Tongue (tissue), 1 donor: ENCODE measurements at regions not wholly inside any gene's neighbourhood (a gene's known extent, or its start where the extent isn't known, plus 50 kb on each side); places are given as distances from the start of the nearest gene placed in this dataset.
"Not testable (repeated sequence)": the region's sequence is repeated elsewhere in the genome, so short reads cannot be mapped to it uniquely, and the experiment has no call there.

Experiments used
- DNase-seq: peaks from one replicate; pipeline ENCODE4 v3.0.0-alpha.2; 2015

DNA sequence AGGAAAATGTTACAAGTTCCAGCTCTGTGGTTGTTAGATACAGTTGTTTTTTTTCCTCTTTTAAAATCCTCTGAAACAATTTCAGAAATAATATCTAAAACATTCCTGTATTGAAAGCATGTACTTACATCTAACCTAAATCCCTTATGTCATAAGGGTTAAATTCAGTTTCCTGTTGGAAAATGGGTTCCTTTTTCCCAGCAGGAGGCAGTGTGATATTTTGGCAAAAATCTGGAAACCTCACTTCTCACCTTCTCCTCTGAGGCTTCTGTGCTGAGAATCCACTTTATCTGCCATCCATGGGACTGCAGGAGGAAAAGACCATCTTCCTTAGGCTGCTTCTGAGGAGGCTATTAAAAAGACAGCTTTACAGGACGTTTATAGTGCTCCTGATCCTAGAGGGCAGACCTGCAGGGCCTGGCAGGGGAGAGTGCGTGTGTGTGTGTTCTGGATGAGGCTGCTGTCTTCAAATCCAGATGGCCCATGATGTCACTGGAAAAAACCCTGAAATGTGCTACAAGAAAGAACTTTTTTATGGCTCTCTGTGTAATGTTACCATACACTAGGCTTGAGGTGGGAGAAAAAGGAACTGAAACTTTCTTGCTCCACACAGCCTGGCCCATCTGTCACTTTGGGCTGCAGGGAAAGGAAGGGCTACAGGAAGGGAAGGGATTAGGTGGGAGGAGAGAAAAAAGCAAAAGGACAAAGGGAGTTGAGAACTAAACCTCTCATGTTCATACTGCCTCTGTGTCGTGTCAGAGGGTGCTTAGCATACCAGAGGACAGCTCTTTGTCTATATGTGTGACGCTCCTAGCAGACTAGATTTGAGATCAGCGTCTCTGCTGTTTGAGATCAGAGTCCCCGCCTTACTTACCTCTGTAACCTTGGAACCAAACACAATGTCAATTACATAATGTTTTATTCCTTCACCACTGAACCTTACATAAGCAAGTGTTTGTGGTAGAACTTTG lies 379.2 kb upstream of the SPAG17 start:
- peak; percentile 64 for DNase-seq

DNA sequence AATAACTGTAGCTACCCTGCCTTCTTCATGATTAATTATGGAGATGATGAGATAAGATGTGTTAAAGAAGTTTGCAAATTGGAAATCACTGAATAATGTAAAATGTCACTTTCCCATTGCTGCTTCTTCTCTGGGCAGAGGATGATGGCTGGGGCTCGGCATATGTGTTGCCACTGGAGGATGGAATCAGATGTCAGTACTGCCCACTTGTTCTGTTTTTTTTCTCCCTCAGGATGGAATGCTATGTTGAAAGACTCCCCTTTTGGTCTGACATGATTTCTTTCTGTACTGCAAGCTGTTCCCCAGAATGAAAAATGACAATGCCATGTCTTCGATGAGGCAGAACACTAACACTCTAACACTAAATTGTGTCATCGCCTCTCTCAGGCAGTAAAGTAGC lies 373.9 kb upstream of the SPAG17 start:
- DNase-seq: no peak

DNA sequence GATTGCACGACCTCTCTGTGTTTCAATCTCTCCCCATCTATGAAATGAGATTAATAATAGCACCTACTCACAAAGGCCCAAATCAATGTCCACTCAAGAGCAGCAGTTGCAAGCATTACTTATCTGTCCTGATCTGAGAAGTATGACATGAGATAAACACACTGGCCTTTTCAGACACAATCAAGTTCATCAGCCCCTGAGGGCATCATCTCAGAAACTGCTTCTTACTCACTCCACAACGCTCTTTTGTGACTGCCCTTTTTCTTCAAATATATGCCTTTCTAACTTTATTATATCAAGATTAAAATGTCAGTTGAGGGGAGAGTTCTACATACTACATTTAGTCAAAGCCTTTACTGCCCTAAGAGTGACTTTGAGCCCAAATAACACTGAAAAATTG lies 371.9 kb upstream of the SPAG17 start:
- DNase-seq: no peak

DNA sequence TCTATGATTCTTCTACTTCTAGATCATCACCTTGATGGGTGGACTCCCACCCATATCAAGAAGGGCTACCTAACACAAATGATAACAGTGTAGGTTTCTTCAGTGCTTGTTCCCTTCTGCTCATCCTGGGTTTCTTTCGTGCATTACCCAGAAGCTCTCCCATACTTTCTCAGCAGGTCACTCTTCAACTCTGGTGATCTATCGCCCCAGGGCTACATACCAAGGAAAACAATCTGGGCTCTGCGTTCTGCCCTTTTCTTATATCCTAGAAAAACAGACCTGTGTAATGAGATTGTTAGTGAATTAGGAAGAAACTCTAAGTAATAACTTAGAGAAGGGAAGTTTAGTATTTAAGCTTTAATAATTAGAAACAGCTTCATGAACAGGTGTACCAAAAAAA lies 370.6 kb upstream of the SPAG17 start:
- no peak for DNase-seq

DNA sequence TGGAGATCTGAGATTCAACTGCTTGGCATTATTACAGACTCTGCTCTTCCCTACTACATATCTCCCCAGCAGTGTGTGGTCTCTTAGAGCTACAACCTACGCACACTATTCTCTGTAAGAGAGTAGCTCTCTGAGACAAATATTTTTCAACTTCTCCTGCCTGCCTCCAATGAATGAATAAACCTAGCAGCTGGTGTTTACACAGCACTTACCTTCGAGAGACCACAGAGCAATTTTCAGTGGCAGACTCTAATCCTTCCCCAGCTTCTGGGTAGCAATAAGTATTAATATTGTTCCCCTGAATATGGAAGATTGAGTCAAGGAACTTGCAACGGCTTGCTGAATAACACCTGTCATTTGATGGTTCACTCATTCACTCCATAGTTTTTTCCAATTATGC lies 350.9 kb upstream of the SPAG17 start:
- no peak for DNase-seq

DNA sequence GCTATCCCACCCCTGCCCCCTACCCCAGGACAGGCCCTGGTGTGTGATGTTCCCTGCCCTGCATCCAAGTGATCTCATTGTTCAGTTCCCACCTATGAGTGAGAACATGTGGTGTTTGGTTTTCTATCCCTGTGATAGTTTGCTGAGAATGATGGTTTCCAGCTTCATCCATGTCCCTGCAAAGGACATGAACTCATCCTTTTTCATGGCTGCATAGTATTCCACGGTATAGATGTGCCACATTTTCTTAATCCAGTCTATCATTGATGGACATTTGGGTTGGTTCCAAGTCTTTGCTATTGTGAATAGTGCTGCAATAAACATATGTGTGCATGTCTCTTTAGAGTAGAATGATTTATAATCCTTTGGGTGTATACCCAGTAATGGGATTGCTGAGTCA lies 326.9 kb upstream of the SPAG17 start:
- DNase-seq: not testable (repeated sequence)

DNA sequence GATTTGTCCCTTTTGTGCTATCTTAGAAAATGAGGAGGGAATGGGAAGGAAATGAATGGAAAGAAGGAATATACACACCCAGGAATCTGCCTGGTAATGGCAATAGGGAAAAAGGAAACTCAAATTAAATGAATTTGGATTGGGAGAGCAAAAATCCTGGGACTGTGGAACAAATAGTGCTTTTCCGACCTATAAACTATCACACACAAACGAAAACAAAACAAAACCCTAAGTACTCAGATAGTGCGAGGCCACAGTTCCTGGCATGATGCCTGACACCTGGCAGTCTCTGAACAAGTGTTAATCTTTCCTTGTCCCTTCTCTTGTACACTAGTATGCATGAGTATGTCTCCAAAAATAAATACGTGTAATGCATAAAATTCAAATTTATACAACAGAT lies 319.8 kb upstream of the SPAG17 start:
- DNase-seq: peak; percentile 91

DNA sequence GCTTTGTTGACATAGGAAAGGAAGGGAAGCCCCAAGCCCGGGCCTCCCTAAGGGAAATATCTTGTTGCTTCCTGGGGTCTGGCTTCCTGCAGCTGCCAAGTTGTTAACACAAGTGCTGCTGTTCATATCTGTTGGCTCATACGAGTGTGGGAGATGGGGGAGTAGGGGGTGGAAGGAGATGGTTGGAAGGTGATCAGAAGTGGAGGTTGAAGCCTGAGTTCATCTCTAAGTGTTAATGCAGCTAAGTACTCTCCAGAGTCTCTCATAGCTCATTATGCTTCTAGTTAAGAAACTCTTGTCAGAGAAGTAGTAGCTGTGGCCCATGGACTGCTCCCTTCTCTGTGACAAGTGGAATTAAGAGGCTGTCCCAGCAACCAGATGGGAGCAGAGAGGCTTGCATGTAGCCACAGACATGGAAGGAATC lies 319.2 kb upstream of the SPAG17 start:
- DNase-seq: peak; percentile 84

DNA sequence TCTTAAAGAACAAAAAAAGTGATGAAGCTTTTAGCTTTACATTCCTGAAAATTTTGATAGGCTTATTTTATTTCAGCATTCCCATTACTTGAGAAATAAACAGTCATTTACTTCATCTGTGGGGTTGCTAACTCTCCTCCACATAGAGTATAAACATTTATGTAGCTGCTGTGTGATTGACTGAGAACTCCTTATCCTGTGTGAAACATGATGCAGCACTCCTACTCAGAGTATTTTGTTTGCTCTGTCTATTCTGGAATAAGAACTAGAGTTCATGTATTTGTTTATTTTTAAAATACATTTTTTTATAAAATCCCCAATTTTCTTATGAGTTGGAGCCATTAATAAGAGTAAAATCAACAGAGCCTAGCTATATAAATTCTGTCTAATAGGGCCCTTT lies 318.7 kb upstream of the SPAG17 start:
- peak; percentile 24 for DNase-seq

DNA sequence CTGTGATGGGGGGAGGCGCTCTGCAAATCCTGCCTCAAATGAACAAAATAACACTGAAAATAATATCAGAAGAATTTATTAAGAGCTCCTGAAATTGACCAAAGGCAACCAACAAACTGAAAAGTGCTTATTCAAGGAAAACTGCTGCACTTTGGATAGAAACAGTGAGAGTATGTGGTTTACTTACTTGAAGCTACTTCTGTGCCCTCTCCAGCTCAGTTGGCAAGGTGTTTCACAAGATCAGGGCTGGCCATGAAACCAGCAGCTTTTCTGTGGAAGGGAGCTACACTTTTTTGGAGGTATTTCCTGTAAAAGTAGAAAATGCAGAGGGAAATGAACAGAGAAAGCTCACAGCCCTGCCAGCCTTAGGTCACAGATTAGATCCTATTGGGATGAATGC lies 310.0 kb upstream of the SPAG17 start:
- DNase-seq: no peak

DNA sequence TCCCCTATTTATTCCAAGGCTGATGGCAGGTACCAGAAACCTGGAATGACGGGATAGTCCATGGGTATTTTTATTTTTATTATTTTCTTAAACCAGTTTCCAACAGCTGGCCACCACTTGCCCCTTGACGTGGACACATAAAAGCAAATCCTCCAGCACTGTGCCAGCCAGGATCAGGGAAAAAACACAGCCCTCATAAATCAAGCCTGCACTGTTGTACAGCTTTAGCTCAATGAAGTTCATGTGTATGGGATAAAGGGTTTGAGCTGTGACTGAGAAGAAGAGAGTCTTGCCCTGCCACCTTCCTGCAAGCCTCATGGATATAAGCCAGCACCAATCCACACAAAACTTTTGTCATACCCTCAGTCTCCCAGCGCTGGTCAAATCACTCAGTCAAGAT lies 303.8 kb upstream of the SPAG17 start:
- DNase-seq: peak; percentile 24

DNA sequence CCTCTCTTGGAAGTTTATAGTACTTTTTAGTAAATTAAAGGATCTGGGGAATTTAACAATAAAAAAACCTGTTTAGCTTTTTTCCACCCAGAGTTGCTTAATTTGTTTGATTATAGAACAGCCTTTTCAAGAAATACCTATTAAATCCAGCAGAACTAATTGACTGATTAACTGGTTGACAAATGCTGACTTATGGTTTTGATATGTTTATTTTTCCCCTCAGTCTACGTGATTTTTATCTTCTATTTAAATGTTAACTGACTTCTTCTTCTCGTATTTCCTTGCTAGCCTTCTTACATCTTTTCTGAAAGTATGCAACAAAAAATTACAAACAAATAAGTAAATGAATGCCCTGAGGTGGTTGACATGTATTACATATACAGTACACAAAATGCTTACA lies 302.9 kb upstream of the SPAG17 start:
- peak; percentile 5 for DNase-seq

DNA sequence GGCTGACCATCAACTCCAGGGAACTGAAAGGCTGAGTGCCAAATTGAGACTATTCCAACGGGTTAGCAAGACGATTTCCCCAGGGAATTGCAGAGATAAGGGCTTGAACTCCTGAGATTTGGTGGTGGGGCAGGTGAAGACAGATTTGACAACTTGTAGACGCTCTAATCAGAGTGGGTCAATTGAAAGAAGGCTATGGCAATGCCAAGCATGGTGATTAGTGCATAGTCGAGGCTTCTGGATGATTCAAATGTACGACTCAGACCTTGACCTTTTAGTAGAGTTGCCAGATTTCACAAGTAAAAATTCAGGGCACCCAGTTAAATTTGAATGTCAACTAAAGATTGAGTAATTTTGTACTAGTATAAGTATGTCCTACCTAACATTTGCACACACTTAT lies 302.1 kb upstream of the SPAG17 start:
- DNase-seq: peak; percentile 7

DNA sequence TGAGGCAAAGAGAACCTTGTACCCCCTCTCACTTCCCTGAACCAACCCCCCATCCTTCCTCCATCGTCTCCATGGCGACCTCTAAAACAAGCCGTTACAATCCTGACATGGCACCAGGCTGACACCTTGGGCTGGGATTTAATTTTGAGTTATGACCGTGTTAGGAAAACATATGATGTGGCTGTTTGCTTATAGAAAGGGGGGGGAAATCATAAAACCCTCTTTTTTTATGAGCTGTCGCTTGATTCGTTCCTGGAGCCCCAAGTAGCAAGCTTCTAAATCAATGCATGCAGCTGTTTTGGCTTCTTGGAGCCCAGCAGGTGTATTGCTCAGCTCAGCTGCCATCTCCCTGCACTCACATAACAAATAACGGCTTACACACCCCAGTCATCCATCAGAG lies 301.2 kb upstream of the SPAG17 start:
- peak; percentile 77 for DNase-seq

DNA sequence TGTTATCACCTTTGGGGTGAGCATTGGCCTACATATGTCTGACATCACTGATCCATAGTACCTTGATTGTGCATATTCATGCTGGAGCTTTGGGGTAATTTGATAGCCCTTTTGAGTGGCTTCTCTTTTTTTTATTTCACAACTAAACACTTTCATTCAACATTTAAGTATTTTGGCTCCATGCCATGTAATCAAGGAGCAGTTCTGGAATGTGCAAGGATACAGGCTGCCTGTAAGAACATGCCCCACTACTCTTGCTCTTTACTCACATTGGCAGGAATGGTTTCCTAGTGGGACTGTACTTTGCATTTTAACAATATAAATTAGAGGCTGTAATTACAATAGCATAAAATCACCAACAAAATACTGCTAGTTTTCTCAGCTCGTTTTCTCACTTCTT lies 300.7 kb upstream of the SPAG17 start:
- peak; percentile 49 for DNase-seq

DNA sequence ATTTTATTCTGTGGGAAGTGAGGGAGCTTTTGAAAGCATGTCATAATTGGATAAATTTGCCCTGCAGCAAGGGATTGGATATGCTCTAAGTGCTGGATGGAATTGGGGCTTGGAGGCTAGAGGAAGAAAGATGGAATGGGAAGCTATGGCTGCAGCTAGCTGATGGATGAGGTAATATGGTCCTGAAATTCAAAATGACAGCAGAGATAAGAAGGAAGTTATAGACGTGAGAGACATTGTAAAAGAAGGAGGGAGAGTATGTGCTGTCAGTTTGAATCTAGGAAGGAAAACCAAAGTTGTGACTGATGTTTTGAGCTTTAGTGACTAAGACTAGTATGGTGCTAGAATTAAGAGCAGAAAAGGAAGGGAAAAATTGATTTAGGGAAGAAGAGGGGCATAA lies 299.9 kb upstream of the SPAG17 start:
- no peak for DNase-seq

DNA sequence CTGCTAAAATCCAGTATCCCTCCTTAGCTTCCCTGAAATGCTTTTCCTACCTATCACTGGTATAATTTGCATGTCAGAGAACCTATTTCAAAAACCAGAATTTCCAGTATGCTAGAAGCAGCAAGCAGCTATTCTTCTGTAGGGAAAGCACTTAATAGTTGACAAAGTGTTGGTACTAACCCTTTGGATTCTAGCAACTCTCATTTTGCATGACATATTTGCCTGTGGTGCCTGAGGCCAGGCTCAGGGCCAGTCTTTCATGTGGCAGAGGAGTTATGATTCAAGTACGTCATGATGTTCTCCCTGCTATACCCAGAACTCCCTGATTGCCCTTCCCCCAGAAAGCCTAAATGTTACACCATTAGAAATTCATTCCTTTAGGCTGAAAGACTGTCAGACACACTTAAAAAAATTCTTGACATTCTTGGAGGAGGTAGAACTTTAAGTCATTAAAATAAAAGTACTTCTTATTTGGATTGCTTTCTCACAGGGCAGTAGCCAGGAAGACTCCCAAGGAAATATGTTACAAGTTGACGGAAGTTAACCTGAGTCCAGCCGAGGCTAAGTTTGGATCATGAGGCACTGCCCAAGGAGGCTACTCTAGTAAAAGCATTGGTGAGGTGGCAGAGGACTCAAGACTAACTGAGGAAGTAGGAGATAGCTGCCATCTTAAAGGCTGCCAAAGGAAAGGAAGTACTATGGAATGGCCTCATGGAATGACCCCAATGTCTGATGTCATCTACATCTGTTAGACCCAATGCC lies 298.4 kb upstream of the SPAG17 start:
- DNase-seq: no peak

DNA sequence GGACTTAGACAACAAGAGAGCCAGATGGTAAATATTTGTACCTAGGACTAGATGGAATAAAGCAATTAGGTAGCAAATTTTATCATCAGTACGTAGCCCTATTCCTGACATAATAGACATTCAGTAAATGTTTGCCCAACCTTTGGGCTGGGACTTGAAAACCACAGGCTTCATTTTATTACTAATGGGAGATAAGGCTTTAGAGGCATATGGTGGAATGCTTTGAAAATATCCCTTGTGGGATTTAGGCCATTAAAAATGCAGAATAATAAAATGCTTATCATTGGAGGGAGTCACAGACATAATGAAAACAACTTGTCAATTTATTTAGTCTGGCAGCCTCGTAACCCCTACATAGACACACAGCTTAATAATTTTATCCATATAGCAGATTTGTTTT lies 296.1 kb upstream of the SPAG17 start:
- no peak for DNase-seq

DNA sequence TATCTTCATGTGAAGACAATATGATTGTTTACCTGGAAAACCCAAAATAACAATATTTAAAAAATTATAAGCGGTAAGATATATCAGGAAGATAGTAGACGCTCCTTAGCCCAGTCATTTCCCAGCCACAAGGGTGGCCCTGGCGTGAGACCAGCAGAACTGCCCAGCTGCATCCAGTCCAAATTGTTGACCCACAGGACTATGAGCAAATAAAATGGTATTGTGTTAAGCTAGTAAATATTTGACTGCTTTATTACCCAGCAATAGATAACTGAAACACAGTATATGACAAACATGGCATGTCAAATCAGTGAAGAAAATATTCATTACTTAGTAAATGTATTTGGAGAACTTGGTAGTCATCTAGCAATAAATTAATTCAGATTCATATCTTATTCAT lies 294.3 kb upstream of the SPAG17 start:
- DNase-seq: no peak

DNA sequence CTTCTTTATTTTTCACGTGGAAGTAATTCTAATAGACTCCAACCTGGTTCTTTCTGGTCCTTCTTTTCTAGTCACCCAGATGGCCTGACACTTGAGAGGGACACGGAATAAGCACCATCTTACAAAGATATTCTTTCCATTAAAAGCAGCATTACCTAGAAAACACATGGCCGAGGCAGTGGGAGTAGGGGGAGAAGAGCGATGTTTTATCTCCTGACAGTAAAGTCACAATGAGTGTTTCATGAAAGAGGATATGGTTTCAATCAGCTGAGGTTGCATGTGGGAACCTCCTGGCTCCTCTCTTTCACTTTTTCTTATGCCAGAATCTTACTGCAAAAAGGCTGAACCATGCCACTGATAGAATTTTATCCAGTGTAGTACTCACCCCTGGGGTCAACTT lies 288.8 kb upstream of the SPAG17 start:
- no peak for DNase-seq

DNA sequence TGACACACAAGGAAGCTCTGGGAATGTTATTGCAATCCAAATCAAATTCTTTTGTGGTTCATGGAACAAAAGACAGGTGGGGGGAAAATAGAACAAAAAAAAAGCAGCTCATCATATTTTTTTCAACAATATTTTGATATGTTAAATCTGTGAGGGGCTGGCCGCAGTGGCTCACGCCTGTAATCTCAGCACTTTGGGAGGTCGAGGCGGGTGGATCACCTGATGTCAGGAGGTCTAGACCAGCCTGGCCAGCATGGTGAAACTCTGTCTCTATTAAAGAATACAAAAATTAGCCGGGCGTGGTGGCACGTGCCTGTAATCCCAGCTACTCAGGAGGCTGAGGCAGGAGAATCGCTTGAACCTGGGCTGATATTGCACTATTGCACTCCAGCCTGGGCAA lies 279.4 kb upstream of the SPAG17 start:
- DNase-seq: not testable (repeated sequence)

DNA sequence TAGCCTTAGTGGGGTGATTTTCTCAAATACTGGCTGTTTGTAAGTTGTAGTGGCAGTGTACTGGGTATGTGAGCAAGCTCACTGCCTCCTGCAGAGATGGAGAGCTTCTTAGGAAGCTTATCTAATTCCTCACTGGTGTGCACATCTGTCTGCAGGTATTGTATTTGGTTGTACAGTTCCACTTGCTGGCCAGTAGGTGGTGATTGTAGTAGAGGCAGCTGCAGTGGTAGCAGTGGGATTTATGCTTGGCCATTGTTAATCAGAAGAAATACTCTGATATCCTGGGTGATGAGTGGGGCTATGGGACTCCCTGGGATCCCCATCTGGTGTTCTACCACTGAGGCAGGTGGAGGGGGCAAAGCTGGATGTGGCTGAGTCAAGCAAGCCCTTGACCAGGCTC lies 276.1 kb upstream of the SPAG17 start:
- DNase-seq: no peak

DNA sequence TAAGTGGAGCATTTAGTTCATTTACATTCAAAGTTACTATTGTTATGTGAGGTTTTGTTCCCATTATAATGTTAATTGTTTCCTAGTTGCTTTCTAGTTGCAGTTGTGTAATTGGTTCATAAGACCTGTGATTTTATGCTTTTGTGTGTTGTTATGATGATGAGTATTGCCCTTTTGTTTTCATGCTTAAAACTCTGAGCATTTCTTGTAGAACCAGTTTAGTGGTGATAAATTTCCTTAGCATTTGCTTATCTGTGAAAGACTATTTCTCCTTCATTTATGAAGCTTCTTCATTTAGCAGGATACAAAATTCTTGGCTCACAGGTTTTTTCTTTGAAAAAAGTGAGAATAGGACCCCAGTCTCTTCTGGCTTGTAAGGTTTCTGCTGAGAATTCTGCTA lies 274.8 kb upstream of the SPAG17 start:
- no peak for DNase-seq

DNA sequence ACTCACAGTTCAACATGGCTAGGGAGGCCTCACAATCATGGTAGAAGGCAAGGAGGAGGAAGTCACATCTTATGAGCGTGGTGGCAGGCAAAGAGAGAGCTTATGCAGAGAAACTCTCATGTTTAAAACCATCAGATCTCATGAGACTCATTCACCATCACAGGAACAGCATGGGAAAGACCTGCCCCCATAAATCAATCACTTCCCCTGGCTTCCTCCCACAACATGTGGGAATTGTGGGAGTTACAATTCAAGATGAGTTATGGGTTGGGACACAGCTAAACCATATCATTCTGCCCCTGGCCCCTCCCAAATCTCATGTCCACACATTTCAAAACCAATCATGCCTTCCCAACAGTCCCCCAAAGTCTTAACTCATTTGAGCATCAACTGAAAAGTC lies 268.8 kb upstream of the SPAG17 start:
- not testable (repeated sequence) for DNase-seq
